ENCODE measurements at regions not wholly inside any gene's neighbourhood (a gene's known extent, or its start where the extent isn't known, plus 50 kb on each side); places are given as distances from the start of the nearest gene placed in this dataset.

GRCh38 chr12:46914336-46914735, 88.5 kb upstream of the SLC38A4 start:
- DNase-seq = no peak

- DNase-seq = no peak
Measured at GRCh38 chr12:46915082-46915481, 89.3 kb upstream of the SLC38A4 start.

GRCh38 chr12:46915836-46916235, 90.0 kb upstream of the SLC38A4 start:
- DNase-seq = no peak

- DNase-seq = no peak
Measured at GRCh38 chr12:46916796-46917419, 91.1 kb upstream of the SLC38A4 start.

- DNase-seq = no peak
Measured at GRCh38 chr12:46917821-46918220, 92.0 kb upstream of the SLC38A4 start.

- DNase-seq = no peak
Measured at GRCh38 chr12:46918631-46919030, 92.8 kb upstream of the SLC38A4 start.

GRCh38 chr12:46919666-46920400, 94.0 kb upstream of the SLC38A4 start:
- no peak for DNase-seq

GRCh38 chr12:46920499-46920898, 94.7 kb upstream of the SLC38A4 start:
- DNase-seq = no peak

- no peak for DNase-seq
Measured at GRCh38 chr12:46921048-46921763, 95.4 kb upstream of the SLC38A4 start.

- DNase-seq = no peak
Measured at GRCh38 chr12:46921764-46922133, 96.0 kb upstream of the SLC38A4 start.

- no peak for DNase-seq
Measured at GRCh38 chr12:46926526-46926925, 100.7 kb upstream of the SLC38A4 start.

GRCh38 chr12:46930101-46930500, 104.3 kb upstream of the SLC38A4 start:
- no peak for DNase-seq

- DNase-seq = no peak
Measured at GRCh38 chr12:46933947-46934346, 108.2 kb upstream of the SLC38A4 start.

GRCh38 chr12:46934374-46935111, 108.7 kb upstream of the SLC38A4 start:
- no peak for DNase-seq

- no peak for DNase-seq
Measured at GRCh38 chr12:46935271-46935847, 109.6 kb upstream of the SLC38A4 start.

GRCh38 chr12:46936042-46936441, 110.2 kb upstream of the SLC38A4 start:
- DNase-seq = no peak

GRCh38 chr12:46938071-46938678, 112.4 kb upstream of the SLC38A4 start:
- DNase-seq = no peak

- no peak for DNase-seq
Measured at GRCh38 chr12:46941981-46942380, 116.2 kb upstream of the SLC38A4 start.

- no peak for DNase-seq
Measured at GRCh38 chr12:46942579-46942978, 116.8 kb upstream of the SLC38A4 start.

GRCh38 chr12:46944088-46944487, 118.3 kb upstream of the SLC38A4 start:
- no peak for DNase-seq

- DNase-seq = no peak
Measured at GRCh38 chr12:46944771-46945170, 119.0 kb upstream of the SLC38A4 start.

- no peak for DNase-seq
Measured at GRCh38 chr12:46945591-46945990, 119.8 kb upstream of the SLC38A4 start.

GRCh38 chr12:46946137-46946536, 120.3 kb upstream of the SLC38A4 start:
- no peak for DNase-seq
